ENCODE measurements at regions not wholly inside any gene's neighbourhood (a gene's known extent, or its start where the extent isn't known, plus 50 kb on each side); places are given as distances from the start of the nearest gene placed in this dataset.
"Not testable (repeated sequence)": the region's sequence is repeated elsewhere in the genome, so short reads cannot be mapped to it uniquely, and the experiment has no call there.

DNA sequence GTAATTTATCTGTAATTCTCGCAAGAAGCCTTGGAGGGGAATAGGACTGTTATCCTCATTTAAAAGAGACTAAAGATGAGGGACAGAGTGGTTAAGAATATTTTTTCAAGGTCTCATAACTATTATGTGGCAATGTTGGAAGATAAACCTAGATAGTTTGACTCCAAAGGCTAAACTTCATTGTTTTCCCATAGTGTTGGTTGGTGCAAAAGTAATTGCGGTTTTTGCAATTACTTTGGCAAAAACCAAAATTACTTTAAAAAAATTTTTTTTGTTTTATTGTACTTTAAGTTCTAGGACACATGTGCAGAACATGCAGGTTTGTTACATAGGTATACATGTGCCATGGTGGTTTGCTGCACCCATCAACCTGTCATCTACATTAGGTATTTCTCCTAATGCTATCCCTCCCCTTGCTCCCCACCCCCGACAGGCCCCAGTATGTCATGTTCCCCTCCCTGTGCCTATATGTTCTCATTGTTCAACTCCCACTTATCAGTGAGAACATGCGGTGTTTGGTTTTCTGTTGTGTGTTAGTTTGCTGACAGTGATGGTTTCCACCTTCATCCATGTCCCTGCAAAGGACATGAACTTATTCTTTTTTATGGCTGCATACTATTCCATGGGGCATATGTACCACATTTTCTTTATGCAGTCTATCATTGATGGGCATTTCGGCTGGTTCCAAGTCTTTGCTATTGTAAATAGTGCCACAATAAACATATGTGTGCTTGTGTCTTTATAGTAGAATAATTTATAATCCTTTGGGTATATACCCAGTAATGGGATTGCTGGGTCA is 72.9 kb upstream of the TBX18 start:
- DNase-seq: not testable (repeated sequence)

DNA sequence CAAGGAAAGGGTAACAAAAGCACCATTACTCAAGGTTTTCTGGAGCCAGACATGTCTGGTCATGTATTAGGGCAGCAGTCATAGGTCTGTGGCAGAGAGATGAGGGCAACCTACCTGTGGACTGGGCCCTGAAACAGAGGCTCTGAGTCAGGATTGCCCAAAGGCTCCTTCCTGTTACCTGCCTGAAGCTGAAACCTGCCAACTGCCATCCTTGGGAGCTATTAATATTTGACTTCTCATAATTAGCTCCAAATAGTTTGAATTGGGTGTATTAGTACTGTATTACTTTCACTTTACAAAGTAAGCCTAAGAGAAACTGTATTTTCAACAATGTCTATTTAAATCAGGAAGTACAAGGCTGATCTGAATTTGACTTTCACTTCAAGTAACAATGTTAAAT is 72.0 kb upstream of the TBX18 start:
- DNase-seq: no peak

DNA sequence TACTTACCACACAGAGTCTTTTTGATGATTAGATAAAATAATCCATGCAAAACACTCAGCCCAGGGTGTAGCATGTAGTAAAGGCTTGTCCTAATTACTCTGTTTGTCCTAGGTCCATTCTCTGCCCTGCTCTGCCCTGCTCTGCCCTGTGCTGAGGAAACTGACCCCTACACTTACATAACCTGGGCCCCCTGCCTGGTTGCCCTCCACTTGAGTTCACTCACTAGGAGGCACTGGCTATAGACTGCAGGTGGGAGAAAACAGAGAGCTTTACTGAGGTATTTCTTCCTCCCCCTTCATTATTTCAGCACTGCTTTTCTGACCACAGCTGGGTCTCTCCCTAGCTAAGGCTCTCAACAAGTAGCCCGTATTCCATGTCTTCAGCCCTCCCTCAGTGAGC is 70.9 kb upstream of the TBX18 start:
- DNase-seq: no peak

DNA sequence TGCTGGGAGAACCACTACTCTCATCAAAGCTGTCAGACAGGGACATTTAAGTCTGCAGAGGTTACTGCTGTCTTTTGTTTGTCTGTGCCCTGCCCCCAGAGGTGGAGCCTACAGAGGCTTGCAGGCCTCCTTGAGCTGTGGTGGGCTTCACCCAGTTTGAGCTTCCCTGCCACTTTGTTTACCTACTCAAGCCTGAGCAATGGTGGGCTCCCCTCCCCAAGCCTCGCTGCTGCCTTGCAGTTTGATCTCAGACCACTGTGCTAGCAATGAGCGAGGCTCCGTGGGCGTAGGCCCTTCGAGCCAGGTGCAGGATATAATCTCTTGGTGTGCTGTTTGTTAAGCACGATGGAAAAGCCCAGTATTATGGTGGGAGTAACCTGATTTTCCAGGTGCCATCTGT is 67.5 kb upstream of the TBX18 start:
- DNase-seq: not testable (repeated sequence)

DNA sequence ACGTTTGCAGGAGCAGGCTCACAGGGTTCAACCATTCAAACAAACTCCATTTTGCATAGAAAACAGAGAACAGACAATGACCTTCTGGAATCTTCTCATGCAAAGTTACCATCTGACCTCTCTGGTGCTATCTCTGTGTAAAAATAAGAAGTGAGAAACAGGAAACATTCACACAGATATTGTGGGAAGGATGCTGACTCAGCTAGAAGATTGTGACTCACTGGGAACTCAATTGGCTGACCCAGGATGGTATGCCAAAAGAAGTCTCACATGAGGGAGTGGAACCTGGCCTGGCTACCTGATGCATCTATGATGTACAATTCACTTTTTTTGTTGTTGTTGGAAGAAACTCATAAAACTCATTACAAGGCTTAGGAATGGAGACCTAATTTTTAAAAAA is 61.1 kb upstream of the TBX18 start:
- DNase-seq: no peak

DNA sequence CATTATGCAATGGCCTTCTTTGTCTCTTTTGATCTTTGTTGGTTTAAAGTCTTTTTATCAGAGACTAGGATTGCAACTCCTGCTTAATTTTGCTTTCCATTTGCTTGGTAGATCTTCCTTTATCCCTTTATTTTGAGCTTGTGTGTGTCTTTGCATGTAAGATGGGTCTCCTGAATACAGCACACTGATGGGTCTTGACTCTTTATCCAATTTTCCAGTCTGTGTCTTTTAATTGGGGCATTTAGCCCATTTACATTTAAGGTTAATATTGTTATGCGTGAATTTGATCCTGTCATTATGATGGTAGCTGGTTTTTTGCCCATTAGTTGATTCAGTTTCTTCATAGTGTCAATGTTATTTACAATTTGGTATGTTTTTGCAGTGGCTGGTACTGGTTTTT is 56.9 kb upstream of the TBX18 start:
- not testable (repeated sequence) for DNase-seq

DNA sequence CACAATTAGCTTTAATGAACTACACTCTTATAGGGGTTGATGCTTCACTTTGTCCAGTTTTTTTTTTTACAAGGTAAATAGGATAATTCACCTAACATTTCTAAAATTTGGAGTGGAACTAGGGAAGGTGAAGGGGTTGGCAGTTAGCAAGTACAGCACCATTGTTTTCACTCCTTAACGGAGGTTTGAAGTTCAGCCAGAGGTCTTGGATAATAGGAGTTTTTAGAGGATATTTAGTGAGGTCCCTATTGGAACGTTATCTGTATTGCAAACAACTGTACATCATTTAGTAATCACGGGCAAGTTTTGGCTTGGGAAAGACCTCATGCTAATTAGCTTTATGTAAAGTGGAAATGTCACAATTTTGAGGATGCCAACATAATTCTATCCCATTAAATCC is 52.3 kb upstream of the TBX18 start:
- DNase-seq: no peak

DNA sequence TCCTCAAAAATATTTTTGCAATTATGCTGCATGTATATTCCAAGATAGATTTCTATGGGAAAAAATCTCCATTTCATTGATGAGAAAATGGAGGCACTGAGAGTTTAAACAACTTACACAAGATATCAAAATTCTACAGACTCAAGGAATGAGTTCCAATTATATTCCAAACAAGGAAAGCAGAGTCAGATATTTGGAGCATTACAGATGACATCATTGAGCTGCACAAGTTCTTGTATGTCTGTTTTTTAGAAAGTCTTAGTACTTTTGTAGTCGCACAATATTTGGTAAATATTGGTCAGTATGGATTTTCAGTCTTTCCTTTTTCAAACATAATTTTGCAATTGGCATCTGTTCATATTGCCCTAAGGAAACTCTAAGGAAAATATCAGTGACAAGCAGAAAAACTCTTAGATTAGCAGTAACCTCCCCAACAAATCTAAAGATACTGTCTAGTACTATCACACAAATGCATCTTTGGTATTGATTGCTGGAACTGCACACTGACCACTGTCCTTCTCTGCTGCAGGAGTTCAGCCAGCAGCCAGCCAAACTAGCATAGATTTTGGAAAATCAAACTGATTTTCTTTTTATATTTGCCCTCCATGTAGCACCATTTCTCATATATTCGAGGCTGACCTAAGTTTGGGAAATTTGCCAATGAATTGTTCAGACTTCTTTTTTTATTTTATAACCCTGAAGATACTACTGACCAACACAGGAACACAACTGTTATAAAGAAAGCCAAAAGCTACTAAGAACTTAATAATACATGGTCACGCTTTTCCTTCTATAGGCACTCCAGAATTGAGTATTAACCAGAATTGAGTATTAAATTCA is 51.7 kb upstream of the TBX18 start:
- no peak for DNase-seq

Measured in anterior cingulate cortex (tissue), 58 donors.